Panc1 (cell line): ENCODE measurements at regions not wholly inside any gene's neighbourhood (a gene's known extent, or its start where the extent isn't known, plus 50 kb on each side); places are given as distances from the start of the nearest gene placed in this dataset.

Experiments used
- ATAC-seq: fragments of 200-7000 bp; cut with Tn5 transposase; 2 replicates; pipeline ENCODE4 v1.9.1; 2020; ENCODE audit warnings: mild to moderate bottlenecking, moderate library complexity
- BruUV-seq: library from RNA; stranded (reverse); fragments of 400-500 nt; replicated peaks from 2 replicates; lab custom pipeline; 2021; lab: Mats Ljungman, UMichigan
- CTCF ChIA-PET: fragments of 300-600 bp; sonication (Branson Sonifier 250); formaldehyde crosslinking; loops from one replicate; lab custom pipeline; 2022; ENCODE audit warnings: antibody characterized with exemption; lab: Charles Lee
- POLR2A ChIA-PET: fragments of 300-600 bp; sonication (Branson Sonifier 250); formaldehyde crosslinking; loops from one replicate; lab custom pipeline; 2022; ENCODE audit warnings: antibody characterized with exemption; lab: Charles Lee
- DNase-seq: peaks from one replicate; pipeline ENCODE4 v3.0.0-alpha.2; 2010; ENCODE audit warnings: low read depth, low spot score
- H3K27ac ChIP-seq: 2 replicates; pipeline ENCODE4 v1.5.1; 2011; ENCODE audit warnings: mild to moderate bottlenecking, low read length, inconsistent platforms
- H3K27me3 ChIP-seq: fragments of 200-500 bp; sonication (Bioruptor generic); 2 replicates; pipeline ENCODE4 v1.6.0; 2014; ENCODE audit warnings: low read length, inconsistent platforms; ENCODE audit not compliant: control insufficient read depth, insufficient read depth
- H3K36me3 ChIP-seq: fragments of 200-500 bp; sonication (Bioruptor generic); 2 replicates; pipeline ENCODE4 v1.5.1; 2014; ENCODE audit warnings: inconsistent platforms, mild to moderate bottlenecking, low read length, moderate library complexity; ENCODE audit not compliant: control insufficient read depth, insufficient read depth
- H3K4me1 ChIP-seq: 2 replicates; pipeline ENCODE4 v1.5.1; 2011; ENCODE audit warnings: inconsistent platforms, mild to moderate bottlenecking, low read length, moderate library complexity; ENCODE audit not compliant: control insufficient read depth, insufficient read depth
- H3K4me3 ChIP-seq, 2 experiments: 2 replicates each; pipeline ENCODE4 v1.5.1; 2011 to 2012; ENCODE audit warnings: low read depth in 2 of 2, low read length in 2 of 2, mild to moderate bottlenecking in 2 of 2, inconsistent platforms in 1 of 2, moderate library complexity in 1 of 2
- H3K9me3 ChIP-seq: fragments of 200-500 bp; sonication (Bioruptor generic); 2 replicates; pipeline ENCODE4 v1.5.1; 2014; ENCODE audit warnings: low read depth, mild to moderate bottlenecking, inconsistent platforms, low read length, moderate library complexity; ENCODE audit not compliant: control insufficient read depth, insufficient read depth
- CTCF ChIP-seq: fragments of 450-650 bp; IDR thresholded peaks from 2 replicates; pipeline ENCODE4 v1.5.1; 2017; ENCODE audit warnings: mild to moderate bottlenecking
- POLR2AphosphoS5 ChIP-seq: IDR thresholded peaks from 2 replicates; pipeline ENCODE4 v1.6.1; 2012; ENCODE audit warnings: mild to moderate bottlenecking, low read depth, low read length, moderate library complexity
- REST ChIP-seq, 2 experiments: IDR thresholded peaks; 2 replicates each; pipeline ENCODE4 v1.6.1; 2011 to 2012; ENCODE audit warnings: low read depth in 2 of 2, control low read depth in 1 of 2, low read length in 1 of 2, mild to moderate bottlenecking in 1 of 2, moderate library complexity in 1 of 2; ENCODE audit not compliant: insufficient read depth in 1 of 2
- SIN3A ChIP-seq: IDR thresholded peaks from 2 replicates; pipeline ENCODE4 v1.6.1; 2012; ENCODE audit warnings: low read depth, mild to moderate bottlenecking, low read length, moderate library complexity, borderline replicate concordance; ENCODE audit not compliant: insufficient read depth
- TCF7L2 ChIP-seq: IDR thresholded peaks from 2 replicates; pipeline ENCODE4 v1.6.1; 2011; ENCODE audit warnings: mild to moderate bottlenecking, low read depth, low read length, inconsistent platforms
- in situ Hi-C: cut with HindIII; loops from 2 replicates; pipeline ENCODE4 v1.10.0; 2016; ENCODE audit warnings: low sequenced_read_pairs, low pct_unique_long_range_greater_than_20kb
- intact Hi-C: fragments of 100-400 bp; cut with micrococcal nuclease; formaldehyde crosslinking; loops from one replicate; pipeline ENCODE4 v1.10.0; 2022; ENCODE audit not compliant: unreplicated experiment

- DNase-seq (no peak), ATAC-seq (peak; percentile 42; the same call in 1 of the 2 replicates)
- no peaks in the 10 kb centered on the region for H3K36me3 ChIP-seq
- in situ Hi-C loops (no loop called here), intact Hi-C loops (no loop called here)
- no peaks in the 10 kb centered on the region for H3K9me3 ChIP-seq
- H3K4me3 ChIP-seq: no peak overlapping the region
- no peak overlapping the region for H3K27ac ChIP-seq
- TF ChIP-seq POLR2AphosphoS5: no peak
- no peak for TF ChIP-seq REST (IDR thresholded peaks at IDR 0.05; ENCODE audit: insufficient read depth in 1 of 2, low read depth in 2 of 2, low read length in 1 of 2)
- no peak for TF ChIP-seq TCF7L2
- no peak for TF ChIP-seq CTCF
- no peak for TF ChIP-seq SIN3A
- no peaks in the 10 kb centered on the region for H3K27me3 ChIP-seq
- ChIA-PET POLR2A (no interaction called here), CTCF (no interaction called here)
- no TSS peak for BruUV-seq
- no peaks in the 10 kb centered on the region; the same call in 1 of the 2 replicates for H3K4me1 ChIP-seq
Observed at GRCh38 chr6:86723151-86723550, 214.2 kb upstream of the HTR1E start.

- Histone ChIP-seq H3K27me3 (no peaks in the 10 kb centered on the region), H3K4me1 (no peaks in the 10 kb centered on the region; the same call in 1 of the 2 replicates), H3K4me3 (no peak overlapping the region), H3K9me3 (no peaks in the 10 kb centered on the region), H3K36me3 (no peaks in the 10 kb centered on the region), H3K27ac (no peak overlapping the region)
- no peak for DNase-seq
- intact Hi-C loops (no loop called here), in situ Hi-C loops (no loop called here)
- TF ChIP-seq SIN3A (no peak), REST (IDR thresholded peaks at IDR 0.05; ENCODE audit: insufficient read depth in 1 of 2, low read depth in 2 of 2, low read length in 1 of 2) (no peak), POLR2AphosphoS5 (no peak), TCF7L2 (no peak), CTCF (no peak)
- ATAC-seq: no peak
- no TSS peak for BruUV-seq
- POLR2A ChIA-PET: no interaction called here
- CTCF ChIA-PET: no interaction called here
Observed at GRCh38 chr6:86722131-86722530, 215.2 kb upstream of the HTR1E start.
